ENCODE measurements at regions not wholly inside any gene's neighbourhood (a gene's known extent, or its start where the extent isn't known, plus 50 kb on each side); places are given as distances from the start of the nearest gene placed in this dataset.

DNA sequence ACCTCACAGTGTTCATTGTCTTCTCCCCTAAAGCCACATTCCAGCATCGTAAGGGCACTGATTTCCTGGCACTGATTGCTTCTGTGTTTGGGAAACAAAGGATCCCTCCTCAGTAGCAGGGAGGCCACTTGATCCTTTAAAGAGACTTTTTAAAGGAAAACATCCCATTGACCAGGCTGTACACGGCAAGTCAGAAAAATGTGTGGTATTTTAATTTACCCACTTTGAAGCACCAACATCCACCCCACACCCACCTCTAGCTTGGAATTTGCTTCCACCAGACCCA, 364.9 kb downstream of the SHANK2 start:
- ChIA-PET POLR2A (no interaction called here), CTCF (ENCODE audit: low intra/inter-chr PET ratio, low total read pairs) (no interaction called here)
- TF ChIP-seq ATF6 (CRISPR knock-in tag; conservative IDR thresholded peaks at IDR 0.05) (no peak), SETDB1 (CRISPR knock-in tag; IDR thresholded peaks at IDR 0.05; ENCODE audit: borderline replicate concordance) (no peak), THAP8 (CRISPR knock-in tag; IDR thresholded peaks at IDR 0.05; ENCODE audit: borderline replicate concordance) (no peak), HBP1 (CRISPR knock-in tag; IDR thresholded peaks at IDR 0.05; ENCODE audit: low read depth) (no peak), SP4 (CRISPR knock-in tag; IDR thresholded peaks at IDR 0.05) (no peak), ZNF512B (CRISPR knock-in tag; IDR thresholded peaks at IDR 0.05; ENCODE audit: borderline replicate concordance) (no peak), TBP (CRISPR knock-in tag; IDR thresholded peaks at IDR 0.05) (no peak)
- TF ChIP-seq, protein P1, sequence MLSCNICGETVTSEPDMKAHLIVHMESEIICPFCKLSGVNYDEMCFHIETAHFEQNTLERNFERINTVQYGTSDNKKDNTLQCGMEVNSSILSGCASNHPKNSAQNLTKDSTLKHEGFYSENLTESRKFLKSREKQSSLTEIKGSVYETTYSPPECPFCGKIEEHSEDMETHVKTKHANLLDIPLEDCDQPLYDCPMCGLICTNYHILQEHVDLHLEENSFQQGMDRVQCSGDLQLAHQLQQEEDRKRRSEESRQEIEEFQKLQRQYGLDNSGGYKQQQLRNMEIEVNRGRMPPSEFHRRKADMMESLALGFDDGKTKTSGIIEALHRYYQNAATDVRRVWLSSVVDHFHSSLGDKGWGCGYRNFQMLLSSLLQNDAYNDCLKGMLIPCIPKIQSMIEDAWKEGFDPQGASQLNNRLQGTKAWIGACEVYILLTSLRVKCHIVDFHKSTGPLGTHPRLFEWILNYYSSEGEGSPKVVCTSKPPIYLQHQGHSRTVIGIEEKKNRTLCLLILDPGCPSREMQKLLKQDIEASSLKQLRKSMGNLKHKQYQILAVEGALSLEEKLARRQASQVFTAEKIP (CRISPR knock-in tag; IDR thresholded peaks at IDR 0.05; ENCODE audit: borderline replicate concordance): no peak
- peaks cover 15 to 38% of the 10 kb centered on the region in 2 experiments for H3K36me3 ChIP-seq (replicated peaks in 1 of 2; ENCODE audit: control insufficient read depth in 1 of 2, insufficient read depth in 2 of 2, low read length in 2 of 2)
- H3K4me3 ChIP-seq (replicated peaks in 1 of 3; ENCODE audit: insufficient read depth in 1 of 3, low read depth in 2 of 3, low read length in 3 of 3): no peak overlapping the region
- H3K9me3 ChIP-seq (ENCODE audit: low read length): no peaks in the 10 kb centered on the region
- H4K20me1 ChIP-seq (ENCODE audit: insufficient read depth, low read length): peaks cover 6% of the 10 kb centered on the region; the same call in 1 of the 2 replicates
- 96% methylated on average over 2 of the region's 2 CpGs for WGBS (ENCODE audit: low lambda C conversion rate)
- no peaks in the 10 kb centered on the region for H3K27me3 ChIP-seq (ENCODE audit: control insufficient read depth in 1 of 2, insufficient read depth in 2 of 2, low read length in 2 of 2)
- H3K79me2 ChIP-seq (ENCODE audit: insufficient read depth, low read length): no peaks in the 10 kb centered on the region
- no peak overlapping the region for H3K27ac ChIP-seq (ENCODE audit: extremely low read length, insufficient read depth, low read length)
- H3K9ac ChIP-seq (ENCODE audit: insufficient read depth, low read depth, low read length): no peak overlapping the region
- BruUV-seq (replicated peaks): no TSS peak
- no peak overlapping the region for H3K4me2 ChIP-seq (ENCODE audit: low read depth, low read length)
- FAIRE-seq: no peak
- no peak overlapping the region for H2AFZ ChIP-seq (ENCODE audit: low read length)
- DNase-seq (ENCODE audit: low spot score): no peak
- in situ Hi-C loops (cut with HindIII; ENCODE audit: extremely low pct_ligation_motif_present, low pct_unique_long_range_greater_than_20kb) (no loop called here), intact Hi-C loops (cut with micrococcal nuclease; ENCODE audit: unreplicated experiment) (no loop called here)
- H3K4me1 ChIP-seq (ENCODE audit: insufficient read depth, low read length): peaks cover 14% of the 10 kb centered on the region
- no peak for ATAC-seq
